Upper lobe of left lung (tissue), 4 donors: ENCODE measurements at regions not wholly inside any gene's neighbourhood (a gene's known extent, or its start where the extent isn't known, plus 50 kb on each side); places are given as distances from the start of the nearest gene placed in this dataset.

Source experiments
- CTCF ChIP-seq, 6 experiments: fragments of 450-650 bp in 4 of 6; fragments of 200-600 bp in 2 of 6; sonication (generic) in 2 of 6; IDR thresholded peaks; one replicate each; pipeline ENCODE4 v1.5.1; 2016 to 2019; ENCODE audit warnings: antibody characterized with exemption in 6 of 6
- POLR2AphosphoS5 ChIP-seq, 2 donors: sonication (generic); formaldehyde crosslinking; IDR thresholded peaks; one replicate each; pipeline ENCODE4 v1.5.1; 2017; ENCODE audit warnings: antibody characterized with exemption in 2 of 2

DNA sequence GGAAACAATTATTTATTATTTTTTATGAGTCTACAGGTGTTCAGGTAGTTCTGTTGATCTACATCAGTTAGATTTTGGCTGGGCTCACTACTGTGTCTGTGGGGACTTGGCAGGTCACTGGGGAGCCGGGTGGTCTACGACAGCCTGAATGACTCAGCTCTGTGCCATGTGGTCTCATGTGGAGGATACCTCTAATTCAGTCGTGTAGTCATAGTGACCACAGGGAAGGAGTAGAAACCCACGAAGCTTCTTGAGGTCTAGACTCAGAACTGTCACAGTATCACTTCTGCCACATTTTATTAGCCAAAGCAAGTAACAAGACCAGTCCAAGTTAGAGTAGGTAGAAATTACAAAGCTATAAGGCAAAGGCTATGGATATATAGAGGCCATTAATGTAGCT is 64.7 kb upstream of the GRAMD2B start:
- TF ChIP-seq POLR2AphosphoS5 (IDR thresholded peaks at IDR 0.05) (no peak), CTCF (IDR thresholded peaks at IDR 0.05) (no peak)
